RKO (cell line): ENCODE measurements at regions not wholly inside any gene's neighbourhood (a gene's known extent, or its start where the extent isn't known, plus 50 kb on each side); places are given as distances from the start of the nearest gene placed in this dataset.

Experiments
- DNase-seq: peaks from one replicate; pipeline ENCODE4 v3.0.0-alpha.2; 2016; ENCODE audit warnings: low spot score

GRCh38 chr2:193542762-193543161, 1348.0 kb upstream of the TMEFF2 start:
- DNase-seq, result no peak

GRCh38 chr2:193539188-193539587, 1344.5 kb upstream of the TMEFF2 start:
- no peak for DNase-seq

- no peak for DNase-seq
These were observed 1343.3 kb upstream of the TMEFF2 start for GRCh38 chr2:193538061-193538460.

- DNase-seq, result no peak
These were observed 1342.8 kb upstream of the TMEFF2 start for GRCh38 chr2:193537531-193537930.

- no peak for DNase-seq
These were observed 1333.7 kb upstream of the TMEFF2 start for GRCh38 chr2:193528458-193528857.

GRCh38 chr2:193527146-193527545, 1332.4 kb upstream of the TMEFF2 start:
- DNase-seq, result no peak

GRCh38 chr2:193523662-193524061, 1328.9 kb upstream of the TMEFF2 start:
- DNase-seq, result peak; percentile 48

GRCh38 chr2:193521523-193521922, 1326.8 kb upstream of the TMEFF2 start:
- no peak for DNase-seq

GRCh38 chr2:193520709-193521458, 1326.2 kb upstream of the TMEFF2 start:
- no peak for DNase-seq

- DNase-seq, result peak; percentile 51
These were observed 1323.5 kb upstream of the TMEFF2 start for GRCh38 chr2:193518041-193518817.

GRCh38 chr2:193517615-193518014, 1322.9 kb upstream of the TMEFF2 start:
- DNase-seq, result no peak

- DNase-seq, result no peak
These were observed 1311.3 kb upstream of the TMEFF2 start for GRCh38 chr2:193506035-193506434.

GRCh38 chr2:193505620-193506019, 1310.9 kb upstream of the TMEFF2 start:
- no peak for DNase-seq

GRCh38 chr2:193502363-193503035, 1307.8 kb upstream of the TMEFF2 start:
- DNase-seq, result no peak

- no peak for DNase-seq
These were observed 1302.1 kb upstream of the TMEFF2 start for GRCh38 chr2:193496786-193497185.

- no peak for DNase-seq
These were observed 1287.8 kb upstream of the TMEFF2 start for GRCh38 chr2:193482557-193482956.

GRCh38 chr2:193480187-193480586, 1285.5 kb upstream of the TMEFF2 start:
- DNase-seq, result no peak

- no peak for DNase-seq
These were observed 1281.6 kb upstream of the TMEFF2 start for GRCh38 chr2:193476171-193476800.

GRCh38 chr2:193475038-193475437, 1280.3 kb upstream of the TMEFF2 start:
- DNase-seq, result no peak

GRCh38 chr2:193469251-193469650, 1274.5 kb upstream of the TMEFF2 start:
- no peak for DNase-seq

- no peak for DNase-seq
These were observed 1272.7 kb upstream of the TMEFF2 start for GRCh38 chr2:193467276-193467987.

- DNase-seq, result no peak
These were observed 1268.3 kb upstream of the TMEFF2 start for GRCh38 chr2:193463011-193463410.
